Activated CD8-positive, alpha-beta memory T cell treated with anti-CD3 and anti-CD28 coated beads, Interleukin-2, amount 50 U/mL, for 48 hours (primary cell): ENCODE measurements at regions not wholly inside any gene's neighbourhood (a gene's known extent, or its start where the extent isn't known, plus 50 kb on each side); places are given as distances from the start of the nearest gene placed in this dataset.
"Not testable (repeated sequence)": the region's sequence is repeated elsewhere in the genome, so short reads cannot be mapped to it uniquely, and the experiment has no call there.

Source experiments
- DNase-seq: peaks from one replicate; pipeline ENCODE4 v3.0.0-alpha.2; 2020

GRCh38 chr11:103820345-103820744, 216.1 kb upstream of the DDI1 start:
- not testable (repeated sequence) for DNase-seq

GRCh38 chr11:103824116-103824515, 212.3 kb upstream of the DDI1 start:
- no peak for DNase-seq

- no peak for DNase-seq
Measured at GRCh38 chr11:103825469-103825868, 211.0 kb upstream of the DDI1 start.

GRCh38 chr11:103826856-103827255, 209.6 kb upstream of the DDI1 start:
- no peak for DNase-seq

- no peak for DNase-seq
Measured at GRCh38 chr11:103829596-103829995, 206.8 kb upstream of the DDI1 start.

- no peak for DNase-seq
Measured at GRCh38 chr11:103830205-103830604, 206.2 kb upstream of the DDI1 start.

GRCh38 chr11:103832762-103833161, 203.7 kb upstream of the DDI1 start:
- no peak for DNase-seq

GRCh38 chr11:103842191-103842590, 194.2 kb upstream of the DDI1 start:
- DNase-seq: no peak

GRCh38 chr11:103842795-103843194, 193.6 kb upstream of the DDI1 start:
- DNase-seq: no peak

GRCh38 chr11:103844327-103845215, 191.9 kb upstream of the DDI1 start:
- DNase-seq: no peak

GRCh38 chr11:103845331-103845730, 191.1 kb upstream of the DDI1 start:
- no peak for DNase-seq

GRCh38 chr11:103848686-103849085, 187.8 kb upstream of the DDI1 start:
- DNase-seq: no peak

- no peak for DNase-seq
Measured at GRCh38 chr11:103849366-103849765, 187.1 kb upstream of the DDI1 start.

GRCh38 chr11:103850419-103851165, 185.8 kb upstream of the DDI1 start:
- no peak for DNase-seq

GRCh38 chr11:103851166-103851651, 185.2 kb upstream of the DDI1 start:
- no peak for DNase-seq
